HG02938 (cell line): ENCODE measurements at regions not wholly inside any gene's neighbourhood (a gene's known extent, or its start where the extent isn't known, plus 50 kb on each side); places are given as distances from the start of the nearest gene placed in this dataset.

Source experiments
- ATAC-seq: cut with Tn5 transposase; IDR thresholded peaks from one replicate; pipeline ENCODE4 v1.9.1; 2021; ENCODE audit warnings: mild to moderate bottlenecking, moderate library complexity; ENCODE audit not compliant: unreplicated experiment

DNA sequence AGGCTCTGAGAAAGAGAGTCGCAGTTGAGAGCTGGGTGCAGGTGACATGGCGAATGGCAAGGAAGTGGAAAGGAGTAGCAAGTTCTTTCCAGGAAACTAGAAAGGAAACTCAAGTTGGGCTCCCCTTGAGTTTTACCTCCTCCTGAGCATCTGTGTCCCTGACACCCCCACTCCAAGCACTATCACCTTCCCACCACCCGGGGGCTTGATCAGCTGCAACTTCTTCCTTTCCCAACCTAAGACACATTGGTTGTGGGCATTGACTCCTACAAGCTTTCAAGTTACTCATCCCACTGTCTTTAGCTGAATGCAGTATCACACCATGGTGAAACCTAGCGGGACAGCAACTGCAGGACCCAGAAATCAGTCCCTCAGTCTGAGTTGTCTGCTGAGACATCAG, 256.6 kb upstream of the NR2F2 start:
- ATAC-seq = no peak

DNA sequence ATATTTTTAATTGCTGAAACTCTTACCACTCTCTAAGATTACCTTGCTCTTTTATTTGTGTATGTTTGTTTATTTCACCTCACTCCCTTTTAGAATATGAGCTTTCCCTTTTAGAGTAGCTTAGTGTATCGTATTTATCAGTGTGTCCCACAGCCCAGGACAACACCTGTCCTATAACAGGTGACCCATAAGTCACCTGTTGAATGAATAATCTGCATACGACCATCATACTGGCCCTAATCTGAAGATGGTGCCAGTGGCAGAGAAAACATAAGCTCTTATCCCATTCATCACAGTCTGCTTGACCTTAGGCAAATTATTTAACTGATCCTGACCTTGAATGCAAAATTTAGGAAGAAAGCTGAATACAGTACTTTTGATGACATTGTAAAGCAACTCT, 254.6 kb upstream of the NR2F2 start:
- no peak for ATAC-seq

DNA sequence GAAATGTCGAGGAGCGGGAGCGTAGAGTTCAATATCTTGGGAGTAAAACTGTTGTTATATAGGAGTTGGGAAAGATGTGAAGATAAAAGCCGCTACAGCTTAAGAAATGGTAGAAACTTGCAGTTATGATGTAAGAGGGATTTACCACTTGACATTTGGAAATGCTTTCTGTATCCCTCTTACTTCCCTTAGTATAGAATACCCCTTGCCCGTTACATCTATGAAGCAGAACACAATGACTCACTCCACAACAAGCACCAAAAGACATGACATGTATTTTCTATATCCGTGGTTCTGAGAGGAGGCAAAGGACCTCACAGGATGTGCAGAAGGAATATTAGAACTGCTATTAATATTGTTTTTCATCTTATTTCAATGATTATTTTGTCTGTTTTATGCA, 254.2 kb upstream of the NR2F2 start:
- ATAC-seq = no peak

DNA sequence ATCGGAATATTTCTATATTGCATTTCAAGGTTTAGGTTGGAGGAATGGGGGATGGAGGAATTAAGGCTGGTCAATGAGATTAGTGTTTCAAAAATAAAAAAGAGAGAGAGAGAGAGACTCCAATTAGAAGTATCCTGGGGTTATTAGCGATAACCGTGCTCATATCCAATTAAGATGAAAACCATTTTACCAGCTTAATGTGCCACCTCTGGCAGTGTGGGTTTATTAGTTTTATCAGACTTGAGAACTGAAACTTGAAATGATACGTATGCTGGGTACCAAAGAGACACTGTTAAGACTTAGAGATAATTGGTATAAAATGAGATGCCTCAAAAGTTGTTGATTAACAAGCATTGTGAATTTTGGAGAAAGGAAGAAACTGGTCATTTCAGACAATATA, 251.5 kb upstream of the NR2F2 start:
- ATAC-seq = no peak

DNA sequence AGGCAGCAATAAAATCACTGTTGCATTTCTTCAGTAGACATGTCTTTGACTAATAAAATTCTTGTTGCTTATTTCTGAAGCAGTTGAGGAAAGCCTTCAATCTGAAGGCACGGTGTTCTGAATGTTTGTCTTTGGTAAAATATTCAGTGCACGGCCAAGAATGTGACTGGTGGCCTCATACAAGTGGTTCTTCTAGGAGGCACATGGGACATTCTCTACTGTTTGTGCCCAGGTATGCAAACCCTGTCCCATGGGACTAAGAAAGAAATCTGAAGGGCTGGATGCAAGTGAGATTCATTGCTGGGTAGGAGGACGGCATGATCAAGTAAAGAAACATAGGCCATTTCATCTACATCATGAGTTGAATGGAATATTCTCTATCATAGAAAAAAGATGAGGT, 250.6 kb upstream of the NR2F2 start:
- ATAC-seq = no peak

DNA sequence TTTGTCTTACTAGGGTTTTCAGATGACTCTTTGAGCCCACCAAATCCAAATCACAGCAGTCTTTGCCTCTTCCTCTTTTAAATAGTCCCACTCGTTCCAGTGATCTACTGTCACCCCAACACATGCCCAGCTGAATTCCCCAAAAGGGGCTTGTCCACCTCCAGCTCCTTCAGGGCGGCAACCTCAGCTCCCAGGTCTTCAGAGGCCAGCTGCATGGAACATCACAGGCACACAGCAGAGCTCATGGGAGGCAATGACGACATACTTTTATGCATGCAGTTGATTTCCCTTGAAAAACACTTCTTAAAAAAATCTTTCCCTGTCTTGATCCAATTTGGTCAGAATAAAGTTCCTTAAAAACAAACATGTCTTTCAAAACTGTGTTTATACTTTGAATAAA, 244.3 kb upstream of the NR2F2 start:
- ATAC-seq = no peak

DNA sequence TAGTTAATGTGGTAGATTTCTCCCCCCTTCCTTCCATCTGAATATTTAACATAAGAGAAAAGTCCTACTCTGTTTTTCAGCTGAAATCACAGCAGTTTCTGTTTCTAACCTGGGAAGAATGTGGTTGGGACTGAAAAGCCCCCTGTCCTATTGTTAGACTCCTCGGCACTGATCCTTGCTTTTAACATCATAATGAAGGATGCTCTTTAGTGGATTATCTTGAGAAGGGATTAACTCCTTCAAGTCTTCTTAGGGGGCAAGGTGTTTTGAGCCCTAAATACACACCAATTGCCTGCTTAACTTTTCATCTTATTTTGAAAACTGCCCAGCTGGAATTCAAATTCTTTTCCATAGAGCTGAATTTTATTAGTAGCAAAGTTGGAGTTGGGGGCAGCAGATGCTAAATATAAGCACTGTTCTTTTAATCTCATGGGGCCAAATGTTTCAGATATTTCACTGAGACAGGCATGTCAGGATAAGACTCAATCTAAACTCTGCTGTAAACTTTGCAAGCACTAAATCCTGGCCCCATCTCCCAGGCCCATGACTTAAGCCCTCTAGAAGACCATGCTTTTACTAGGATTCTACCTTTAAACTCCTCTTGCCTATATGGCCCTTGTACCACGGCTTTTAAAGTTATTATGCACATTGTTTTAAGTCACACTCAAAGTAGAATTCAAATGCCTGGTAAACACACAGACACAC, 243.2 kb upstream of the NR2F2 start:
- no peak for ATAC-seq

DNA sequence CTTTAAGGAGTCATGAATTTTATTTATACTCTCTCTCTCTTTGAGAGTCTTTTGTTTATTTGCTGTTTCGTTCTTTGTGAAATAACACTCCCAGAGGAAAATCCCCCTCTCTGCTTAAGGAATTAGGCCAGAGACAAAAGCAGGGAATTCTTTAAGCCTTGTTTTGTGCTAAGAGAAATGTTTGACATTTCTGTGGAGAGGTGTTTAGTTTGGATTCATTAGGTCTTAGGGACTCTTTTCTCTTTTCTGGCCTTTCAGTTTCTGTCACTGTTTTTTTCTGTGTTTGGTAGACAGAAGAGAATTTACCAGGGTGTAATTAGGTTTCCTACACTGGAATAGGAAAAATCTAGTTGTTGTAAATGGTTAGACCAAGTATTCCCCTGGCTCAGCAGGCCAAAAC, 241.8 kb upstream of the NR2F2 start:
- no peak for ATAC-seq

DNA sequence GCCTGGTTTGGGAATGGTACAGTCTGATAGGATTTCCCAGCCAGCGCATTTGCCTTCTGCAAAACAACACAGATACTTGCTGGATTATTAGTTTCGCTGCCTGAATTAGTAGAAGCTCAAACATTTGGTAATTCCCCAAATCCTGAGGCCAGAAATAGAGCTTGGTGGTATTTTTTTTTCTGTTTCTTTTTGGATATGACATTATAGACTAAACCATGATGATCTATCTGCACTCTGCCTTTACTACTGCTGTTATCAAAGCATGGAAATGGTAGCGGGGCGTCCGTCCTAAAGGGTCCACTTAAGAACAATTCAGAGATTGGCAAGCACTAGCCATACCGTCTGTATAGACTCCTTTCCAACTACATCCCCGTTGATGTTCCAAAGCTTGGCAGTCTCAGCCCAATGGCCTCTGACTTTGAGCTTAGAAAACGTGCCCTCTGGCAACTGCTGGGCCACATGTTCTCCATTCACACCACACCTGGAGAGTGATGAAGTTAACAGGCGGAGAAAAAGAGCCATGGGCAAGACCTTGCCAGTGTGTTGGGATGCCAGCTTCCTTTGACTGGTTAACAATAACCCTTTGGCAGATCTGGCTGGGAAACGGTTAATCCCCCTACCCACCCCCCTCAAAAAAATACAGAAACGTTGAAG, 241.0 kb upstream of the NR2F2 start:
- peak; percentile 72 for ATAC-seq

DNA sequence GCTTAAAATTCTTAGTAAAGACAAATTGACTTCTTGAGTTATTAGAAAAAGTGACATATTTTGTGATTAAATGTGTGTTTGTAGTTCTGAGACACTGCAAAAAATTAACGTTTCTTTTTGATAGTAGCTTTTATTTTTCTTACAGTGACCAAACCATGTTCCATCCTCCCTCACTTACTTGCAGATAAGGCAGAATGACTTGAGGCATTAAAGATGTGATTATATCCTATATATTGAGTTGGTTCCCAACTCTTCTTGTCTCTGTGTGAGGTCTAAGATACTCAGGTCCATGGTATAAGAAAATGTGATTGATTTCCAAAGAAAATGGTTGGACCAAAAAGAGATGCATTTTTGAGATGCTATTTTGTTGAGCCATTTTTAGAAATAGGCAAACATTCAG, 238.3 kb upstream of the NR2F2 start:
- no peak for ATAC-seq

DNA sequence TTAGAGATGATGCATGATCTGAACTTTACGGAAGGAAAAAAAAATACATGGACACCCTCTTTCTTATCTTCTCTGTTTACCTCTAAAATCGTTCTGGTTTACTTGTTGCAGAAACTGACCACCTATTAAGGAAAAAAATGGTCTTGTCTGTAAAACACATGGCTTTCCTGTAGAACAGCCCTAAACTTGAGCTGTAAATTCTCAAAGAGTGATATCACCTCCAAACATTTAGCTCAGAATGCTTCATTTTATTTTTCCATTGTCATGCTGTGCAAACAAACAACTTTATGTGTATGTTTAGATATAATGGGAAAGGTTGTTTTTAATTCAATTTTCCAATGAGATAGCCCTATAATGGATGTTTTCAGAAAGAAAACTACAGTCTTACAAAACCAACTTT, 237.4 kb upstream of the NR2F2 start:
- ATAC-seq = no peak

DNA sequence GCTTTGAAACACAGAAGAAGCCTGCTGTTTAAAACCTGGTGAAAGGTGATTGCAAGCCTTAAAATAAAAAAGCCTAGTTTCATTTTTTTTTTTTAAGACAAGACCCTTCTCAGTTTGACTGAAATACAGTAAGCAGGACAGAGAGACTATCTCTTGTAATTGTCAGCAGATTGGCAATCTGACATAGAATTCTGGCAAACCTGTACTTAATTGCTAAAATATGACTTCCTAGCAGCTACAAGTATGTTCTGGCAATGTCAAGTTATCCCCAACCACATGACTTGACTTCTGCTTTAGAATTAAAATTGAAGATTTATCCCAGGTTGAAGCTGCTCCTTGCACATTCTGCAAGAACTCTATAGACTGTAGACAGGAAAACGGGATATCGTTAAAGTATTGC, 232.8 kb upstream of the NR2F2 start:
- ATAC-seq = no peak

DNA sequence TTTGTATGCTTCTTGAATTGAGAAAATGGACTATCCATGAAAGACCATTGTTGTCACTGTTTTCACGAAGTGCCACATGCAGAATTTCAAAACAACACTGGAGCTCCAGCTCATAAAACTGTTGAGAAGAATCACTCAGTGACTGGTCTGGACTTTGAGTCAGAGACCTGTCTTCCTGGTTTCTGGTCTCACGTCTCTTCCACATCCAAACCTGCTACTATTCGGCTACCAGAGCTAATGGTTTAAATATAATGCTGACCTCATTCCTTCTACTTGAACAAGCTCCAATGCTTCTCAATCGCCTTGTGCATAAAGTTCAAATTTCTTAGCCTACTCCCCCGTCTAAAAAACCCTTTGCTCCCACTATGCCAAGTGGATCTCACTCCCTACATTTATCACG, 227.9 kb upstream of the NR2F2 start:
- ATAC-seq = no peak

DNA sequence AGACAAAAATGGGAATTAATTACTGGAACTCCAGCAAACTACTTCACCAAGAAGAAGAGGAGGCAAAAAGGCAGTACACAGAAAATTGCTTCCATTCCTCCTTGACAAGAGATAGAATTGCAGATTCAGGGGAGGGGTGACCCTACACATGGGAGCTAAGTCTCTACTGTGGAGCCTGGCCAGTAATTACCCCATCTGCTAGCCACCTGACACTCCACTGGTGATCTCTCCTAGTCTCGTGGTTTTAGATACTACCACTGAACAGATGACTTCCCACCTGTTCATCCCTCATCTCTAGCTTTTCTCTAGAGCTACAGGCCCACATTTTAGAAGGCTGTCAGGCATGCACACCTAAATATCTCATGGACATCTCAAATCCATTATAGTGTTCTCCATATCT, 224.3 kb upstream of the NR2F2 start:
- ATAC-seq = no peak

DNA sequence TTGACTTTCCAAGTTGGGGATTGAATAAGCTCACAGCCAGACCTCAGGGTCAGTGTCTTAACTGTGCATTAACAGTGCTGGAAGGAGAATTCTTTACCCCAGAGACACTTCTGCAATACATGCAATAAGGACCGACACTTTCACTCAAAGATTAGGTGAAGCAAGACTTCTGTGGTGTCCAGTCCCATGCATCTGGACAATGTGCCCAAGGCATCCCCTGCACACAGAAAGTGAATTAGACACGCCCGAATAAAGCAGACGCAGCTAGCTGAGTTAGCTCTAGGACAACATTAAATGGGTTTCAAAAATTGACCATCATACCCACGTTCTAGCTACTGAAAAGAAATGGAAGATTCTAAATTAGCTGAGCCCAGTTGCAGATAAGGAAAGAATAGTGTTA, 223.9 kb upstream of the NR2F2 start:
- ATAC-seq = no peak

DNA sequence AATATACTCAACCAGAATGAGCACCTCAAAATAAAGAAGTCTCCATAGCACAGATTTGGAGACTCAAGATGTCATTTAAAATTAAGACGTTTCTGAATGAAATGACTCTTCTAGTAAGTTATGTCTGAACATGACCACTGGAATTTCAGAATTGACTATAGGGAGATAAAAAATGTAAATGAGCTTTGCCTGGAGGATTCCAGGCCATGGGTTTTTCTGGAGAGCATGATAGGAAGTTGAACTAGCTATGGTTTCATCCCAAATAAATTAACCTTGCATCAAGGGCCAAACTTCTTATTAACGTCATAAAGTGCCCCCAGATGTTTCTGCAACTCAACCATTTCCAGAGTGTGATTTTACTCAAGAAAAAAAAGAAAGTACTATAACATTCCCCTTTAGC, 222.6 kb upstream of the NR2F2 start:
- ATAC-seq = no peak

DNA sequence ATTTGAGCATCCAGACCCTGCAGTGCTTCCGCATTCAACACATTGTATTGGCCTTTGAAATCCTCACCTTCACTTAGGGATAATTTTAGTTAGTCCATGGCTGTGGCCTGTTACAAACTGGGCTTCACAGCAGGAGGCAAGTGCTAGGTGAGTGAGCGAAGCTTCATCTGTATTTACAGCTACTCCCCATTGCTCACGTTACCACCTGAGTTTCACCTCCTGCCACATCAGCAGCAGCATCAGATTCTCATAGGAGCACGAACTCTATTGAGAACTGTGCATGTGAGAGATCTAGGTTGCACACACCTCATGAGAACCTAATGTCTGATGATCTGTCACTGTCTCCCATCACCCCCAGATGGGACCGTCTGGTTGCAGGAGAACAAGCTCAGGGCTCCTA, 222.1 kb upstream of the NR2F2 start:
- ATAC-seq = no peak

DNA sequence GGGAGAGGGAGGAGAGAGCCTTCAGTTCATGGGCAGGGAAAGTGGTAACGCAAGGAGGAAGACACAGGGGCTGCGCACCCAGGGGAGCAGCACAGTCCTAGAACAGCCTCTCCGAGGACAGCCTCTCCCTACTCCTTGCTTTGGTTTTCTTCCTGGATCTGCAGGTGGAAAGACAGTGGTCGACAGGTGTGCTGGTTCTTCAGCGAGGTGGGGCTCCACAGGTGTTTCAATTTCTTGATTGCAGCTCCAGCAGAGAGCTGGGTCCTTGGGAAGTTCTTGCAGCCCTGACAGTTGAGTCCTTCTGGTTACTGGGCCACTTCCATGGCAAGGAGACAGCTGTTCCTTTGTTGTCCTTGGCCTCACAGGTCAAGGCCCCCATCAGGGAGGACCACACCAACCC, 220.7 kb upstream of the NR2F2 start:
- ATAC-seq = no peak

DNA sequence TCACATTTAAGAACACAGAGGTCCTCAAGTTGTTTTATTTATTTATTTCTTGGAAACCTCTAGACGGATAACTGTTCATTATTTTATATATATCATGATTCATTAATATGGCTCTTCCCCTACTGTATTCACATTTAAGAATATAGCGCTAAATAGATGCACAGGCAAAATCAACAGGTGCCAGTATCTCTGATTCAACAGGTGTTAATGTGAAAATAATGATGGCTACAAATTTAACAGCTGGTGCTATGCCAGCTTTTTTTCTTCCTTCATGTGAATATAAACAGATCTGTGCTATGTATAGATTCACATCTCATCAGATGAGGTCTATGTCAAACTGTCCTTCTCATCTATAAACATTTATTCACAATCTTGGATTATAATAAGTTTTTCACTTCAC, 218.5 kb upstream of the NR2F2 start:
- no peak for ATAC-seq

DNA sequence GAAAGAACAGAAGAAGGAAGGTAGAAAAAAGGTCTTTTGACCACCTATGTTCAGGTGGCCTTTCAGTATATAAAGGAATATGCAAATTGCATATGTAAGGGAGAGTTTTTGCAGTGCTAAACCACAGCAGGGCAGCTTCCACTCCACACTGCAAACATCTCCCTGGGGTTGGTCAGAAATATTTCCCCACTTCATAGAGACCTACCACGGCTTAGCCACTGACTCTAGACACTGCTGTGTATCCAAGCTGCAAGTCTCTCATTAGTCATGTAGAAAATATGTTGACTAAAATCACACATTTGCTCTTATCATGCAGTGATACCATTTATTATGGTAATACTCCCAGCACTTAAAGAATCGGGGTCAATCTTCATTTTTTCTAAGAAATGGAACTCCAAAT, 214.9 kb upstream of the NR2F2 start:
- ATAC-seq = peak; percentile 72

DNA sequence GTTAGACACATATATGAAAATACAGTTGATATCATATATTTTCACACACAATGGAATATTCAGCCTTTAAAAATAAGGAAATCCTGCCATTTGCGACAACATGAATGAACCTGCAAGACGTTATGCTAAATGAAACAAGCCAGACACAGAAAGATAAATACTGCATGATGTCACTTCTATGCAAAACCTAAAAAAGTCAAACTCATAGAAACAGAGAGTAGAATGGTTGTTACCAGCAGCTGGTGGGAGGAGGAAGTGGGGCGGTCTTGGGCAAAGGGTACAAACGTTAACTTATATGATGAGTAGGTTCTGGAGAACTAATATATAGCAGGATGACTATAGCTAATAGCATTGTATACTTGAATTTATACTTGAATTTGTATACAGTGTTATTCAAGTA, 213.2 kb upstream of the NR2F2 start:
- no peak for ATAC-seq

DNA sequence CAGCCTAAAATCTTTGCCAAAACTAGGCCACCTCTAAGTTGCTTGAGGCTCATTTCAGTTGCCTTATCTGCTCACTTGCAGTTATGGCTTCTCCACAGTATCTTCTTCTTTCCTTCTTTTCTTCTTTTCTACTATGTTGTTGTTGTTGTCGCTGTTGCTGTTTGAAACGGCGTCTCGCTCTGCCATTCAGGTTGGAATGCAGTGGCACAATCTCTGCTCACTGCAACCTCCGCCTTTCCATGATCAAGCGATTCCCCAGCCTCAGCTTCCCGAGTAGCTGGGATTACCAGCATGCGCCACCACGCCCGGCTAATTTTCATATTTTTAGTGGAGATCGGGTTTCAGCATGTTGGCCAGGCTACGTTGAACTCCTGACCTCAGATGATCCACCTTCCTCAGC, 210.8 kb upstream of the NR2F2 start:
- ATAC-seq = no peak
